Karpas-422 (cell line): ENCODE measurements at regions not wholly inside any gene's neighbourhood (a gene's known extent, or its start where the extent isn't known, plus 50 kb on each side); places are given as distances from the start of the nearest gene placed in this dataset.
"Not testable (repeated sequence)": the region's sequence is repeated elsewhere in the genome, so short reads cannot be mapped to it uniquely, and the experiment has no call there.

ENCODE experiments used
- DNase-seq: peaks from one replicate; pipeline ENCODE4 v3.0.0-alpha.2; 2015
- H2AFZ ChIP-seq: fragments of 200-600 bp; sonication (generic); 2 replicates; pipeline ENCODE4 v1.6.1; 2014; ENCODE audit warnings: antibody characterized with exemption, low read length, mixed read lengths
- H3K27ac ChIP-seq: fragments of 200-600 bp; sonication (generic); 2 replicates; pipeline ENCODE4 v1.5.1; 2014; ENCODE audit warnings: mild to moderate bottlenecking, low read length, moderate library complexity
- H3K27me3 ChIP-seq: fragments of 200-600 bp; sonication (generic); 2 replicates; pipeline ENCODE4 v1.6.1; 2014; ENCODE audit warnings: low read length, mixed read lengths
- H3K36me3 ChIP-seq: fragments of 200-600 bp; sonication (generic); 2 replicates; pipeline ENCODE4 v1.6.1; 2014; ENCODE audit warnings: low read length, mixed read lengths; ENCODE audit not compliant: insufficient read depth
- H3K4me1 ChIP-seq: fragments of 200-600 bp; sonication (generic); 2 replicates; pipeline ENCODE4 v1.6.1; 2014; ENCODE audit warnings: mild to moderate bottlenecking, low read length, mixed read lengths
- H3K4me2 ChIP-seq: fragments of 200-600 bp; sonication (generic); 2 replicates; pipeline ENCODE4 v1.6.1; 2014; ENCODE audit warnings: low read length, low read depth, mild to moderate bottlenecking; ENCODE audit not compliant: poor library complexity, severe bottlenecking
- H3K4me3 ChIP-seq: fragments of 200-600 bp; sonication (generic); 2 replicates; pipeline ENCODE4 v1.5.1; 2014; ENCODE audit warnings: mild to moderate bottlenecking, antibody characterized with exemption, low read length, mixed read lengths
- H3K79me2 ChIP-seq: fragments of 200-600 bp; sonication (generic); 2 replicates; pipeline ENCODE4 v1.6.1; 2014; ENCODE audit warnings: mild to moderate bottlenecking, low read length, mixed read lengths
- H3K9ac ChIP-seq: fragments of 200-600 bp; sonication (generic); 2 replicates; pipeline ENCODE4 v1.6.0; 2014; ENCODE audit warnings: low read length
- H3K9me2 ChIP-seq: fragments of 200-600 bp; sonication (generic), shearing (Covaris generic); replicated peaks from 2 replicates; pipeline ENCODE4 v1.6.0; 2014; ENCODE audit warnings: mild to moderate bottlenecking, low read length, moderate library complexity; ENCODE audit not compliant: insufficient read depth
- H3K9me3 ChIP-seq: fragments of 300-700, 200-600 bp; sonication (generic); 2 replicates; pipeline ENCODE4 v1.6.1; 2014; ENCODE audit warnings: low read length, mixed read lengths
- H4K20me1 ChIP-seq: fragments of 200-600 bp; sonication (generic); 2 replicates; pipeline ENCODE4 v1.6.1; 2014; ENCODE audit warnings: mild to moderate bottlenecking, antibody characterized with exemption, low read length, low read depth; ENCODE audit not compliant: insufficient read depth

- H3K9ac ChIP-seq = no peak overlapping the region
- H3K9me2 ChIP-seq = no peaks in the 10 kb centered on the region
- H3K36me3 ChIP-seq = no peaks in the 10 kb centered on the region
- no peak for DNase-seq
- no peaks in the 10 kb centered on the region for H3K4me1 ChIP-seq
- no peaks in the 10 kb centered on the region for H3K9me3 ChIP-seq
- H3K4me2 ChIP-seq = no peak overlapping the region
- no peaks in the 10 kb centered on the region for H3K79me2 ChIP-seq
- no peak overlapping the region for H3K27ac ChIP-seq
- no peaks in the 10 kb centered on the region for H4K20me1 ChIP-seq
- no peak overlapping the region for H3K4me3 ChIP-seq
- no peak overlapping the region for H2AFZ ChIP-seq
- H3K27me3 ChIP-seq = no peaks in the 10 kb centered on the region
These were observed 50.3 kb upstream of the SNRK start for GRCh38 chr3:43236008-43236407.

- H3K4me1 ChIP-seq = no peaks in the 10 kb centered on the region
- H3K27me3 ChIP-seq = no peaks in the 10 kb centered on the region
- H3K4me2 ChIP-seq = no peak overlapping the region
- H3K9me2 ChIP-seq = no peaks in the 10 kb centered on the region
- no peaks in the 10 kb centered on the region for H4K20me1 ChIP-seq
- H3K9me3 ChIP-seq = no peaks in the 10 kb centered on the region
- no peak overlapping the region for H3K9ac ChIP-seq
- H2AFZ ChIP-seq = no peak overlapping the region
- H3K4me3 ChIP-seq = no peak overlapping the region
- H3K27ac ChIP-seq = no peak overlapping the region
- H3K79me2 ChIP-seq = no peaks in the 10 kb centered on the region
- H3K36me3 ChIP-seq = no peaks in the 10 kb centered on the region
- no peak for DNase-seq
These were observed 53.3 kb upstream of the SNRK start for GRCh38 chr3:43233062-43233461.

DNA sequence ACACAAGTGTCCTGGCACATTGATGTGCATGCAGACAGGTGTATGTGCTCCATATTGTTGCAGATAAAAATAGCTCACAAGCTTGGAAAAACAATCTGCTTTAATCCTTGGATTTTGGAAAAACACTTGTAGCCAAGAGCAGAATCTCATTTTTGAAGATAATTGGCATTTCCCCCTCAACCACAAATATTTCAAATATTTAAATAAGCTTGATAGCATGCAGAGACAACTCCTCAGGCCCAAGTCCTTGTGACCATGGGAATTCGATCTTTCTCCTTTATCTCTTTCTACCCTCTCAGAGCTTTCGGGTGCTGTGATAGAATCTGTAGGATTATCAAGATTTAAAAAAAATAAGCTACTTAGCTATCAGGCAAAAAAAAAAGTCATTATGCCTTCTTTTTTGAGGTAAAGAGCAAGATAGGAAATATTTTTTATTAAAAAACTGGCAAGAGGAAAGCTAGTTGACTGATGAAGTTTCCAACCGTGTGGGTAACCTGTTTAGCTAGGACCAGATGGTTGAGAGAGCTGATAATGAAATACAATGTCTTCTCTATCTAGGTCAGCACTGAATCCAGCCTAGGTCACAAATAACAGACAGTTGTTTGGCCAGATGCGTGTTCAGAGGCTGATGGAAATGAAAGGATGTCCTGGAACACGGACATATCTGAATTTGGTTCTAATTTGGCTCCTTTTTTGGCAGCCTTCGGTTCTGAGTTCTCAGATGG is 54.9 kb upstream of the SNRK start:
- no peak overlapping the region for H3K27ac ChIP-seq
- H3K4me2 ChIP-seq = no peak overlapping the region
- H3K4me3 ChIP-seq = no peak overlapping the region
- H2AFZ ChIP-seq = no peak overlapping the region
- H3K9me3 ChIP-seq = peaks cover 3% of the 10 kb centered on the region; the same call in 1 of the 2 replicates
- H3K4me1 ChIP-seq = no peaks in the 10 kb centered on the region
- no peak for DNase-seq
- no peaks in the 10 kb centered on the region for H3K9me2 ChIP-seq
- H3K36me3 ChIP-seq = no peaks in the 10 kb centered on the region
- H3K79me2 ChIP-seq = no peaks in the 10 kb centered on the region
- no peaks in the 10 kb centered on the region for H3K27me3 ChIP-seq
- no peak overlapping the region for H3K9ac ChIP-seq
- H4K20me1 ChIP-seq = no peaks in the 10 kb centered on the region

GRCh38 chr3:43229865-43230264 is 56.5 kb upstream of the SNRK start:
- not testable (repeated sequence) for H3K4me2 ChIP-seq, H3K27ac ChIP-seq, H3K4me3 ChIP-seq, H3K4me1 ChIP-seq, H3K9me3 ChIP-seq, H3K36me3 ChIP-seq, H3K9ac ChIP-seq, DNase-seq, H3K79me2 ChIP-seq, H3K27me3 ChIP-seq, H4K20me1 ChIP-seq, H2AFZ ChIP-seq, H3K9me2 ChIP-seq

DNA sequence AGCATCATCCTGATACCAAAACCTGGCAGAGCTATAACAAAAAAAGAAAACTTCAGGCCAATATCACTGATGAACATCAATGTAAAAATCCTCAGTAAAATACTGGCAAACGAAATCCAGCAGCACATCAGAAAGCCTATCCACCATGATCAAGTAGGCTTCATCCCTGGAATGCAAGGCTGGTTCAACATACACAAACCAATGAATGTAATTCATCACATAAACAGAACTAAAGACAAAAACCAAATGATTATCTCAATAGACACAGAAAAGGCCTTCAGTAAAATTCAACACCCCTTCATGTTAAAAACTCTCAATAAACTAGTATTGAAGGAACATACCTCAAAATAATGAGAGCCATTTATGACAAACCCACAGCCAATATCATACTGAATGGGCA is 58.7 kb upstream of the SNRK start:
- not testable (repeated sequence) for DNase-seq, H3K27ac ChIP-seq, H3K36me3 ChIP-seq, H3K4me1 ChIP-seq, H3K4me2 ChIP-seq, H3K27me3 ChIP-seq, H3K79me2 ChIP-seq, H3K9ac ChIP-seq, H4K20me1 ChIP-seq, H2AFZ ChIP-seq, H3K9me2 ChIP-seq, H3K4me3 ChIP-seq, H3K9me3 ChIP-seq

- no peak overlapping the region for H2AFZ ChIP-seq
- no peaks in the 10 kb centered on the region for H3K4me1 ChIP-seq
- no peaks in the 10 kb centered on the region for H4K20me1 ChIP-seq
- no peaks in the 10 kb centered on the region for H3K27me3 ChIP-seq
- no peaks in the 10 kb centered on the region for H3K79me2 ChIP-seq
- H3K36me3 ChIP-seq = no peaks in the 10 kb centered on the region
- no peak overlapping the region for H3K27ac ChIP-seq
- no peak for DNase-seq
- no peak overlapping the region for H3K9ac ChIP-seq
- H3K9me3 ChIP-seq = peaks cover 3% of the 10 kb centered on the region; the same call in 1 of the 2 replicates
- H3K4me2 ChIP-seq = no peak overlapping the region
- H3K9me2 ChIP-seq = no peaks in the 10 kb centered on the region
- no peak overlapping the region for H3K4me3 ChIP-seq
These were observed 61.8 kb upstream of the SNRK start for GRCh38 chr3:43224405-43225073.

GRCh38 chr3:43223670-43224364 is 62.5 kb upstream of the SNRK start:
- no peak overlapping the region for H3K9ac ChIP-seq
- no peaks in the 10 kb centered on the region for H3K9me2 ChIP-seq
- no peak overlapping the region for H3K27ac ChIP-seq
- no peaks in the 10 kb centered on the region for H3K79me2 ChIP-seq
- H3K4me2 ChIP-seq = no peak overlapping the region
- no peak overlapping the region for H2AFZ ChIP-seq
- peaks cover 3% of the 10 kb centered on the region; the same call in 1 of the 2 replicates for H3K9me3 ChIP-seq
- H4K20me1 ChIP-seq = no peaks in the 10 kb centered on the region
- no peaks in the 10 kb centered on the region for H3K36me3 ChIP-seq
- DNase-seq = peak; percentile 54
- H3K4me1 ChIP-seq = no peaks in the 10 kb centered on the region
- no peak overlapping the region for H3K4me3 ChIP-seq
- H3K27me3 ChIP-seq = no peaks in the 10 kb centered on the region

DNA sequence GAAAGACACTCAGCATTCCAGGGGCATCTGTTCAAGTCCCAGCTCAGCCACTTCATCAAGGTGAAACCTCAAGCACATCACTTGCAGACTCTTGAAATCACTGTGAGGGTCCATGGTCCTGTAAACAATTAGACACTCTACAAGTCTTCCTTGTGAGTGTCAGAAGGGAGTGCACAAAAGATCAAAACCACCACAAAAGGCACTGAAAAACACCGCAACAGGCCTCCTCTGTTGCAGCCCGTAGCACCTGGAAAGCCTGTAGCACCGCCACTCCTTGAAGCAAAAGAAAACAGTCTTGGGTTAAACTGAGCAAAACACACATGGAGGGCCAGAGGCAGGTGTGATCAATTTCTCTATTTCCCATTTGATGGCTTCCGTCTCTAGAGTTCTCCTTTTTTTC is 63.8 kb upstream of the SNRK start:
- Histone ChIP-seq H3K9me2 (no peaks in the 10 kb centered on the region), H4K20me1 (no peaks in the 10 kb centered on the region), H3K36me3 (no peaks in the 10 kb centered on the region), H3K79me2 (no peaks in the 10 kb centered on the region), H3K9me3 (peaks cover 3% of the 10 kb centered on the region; the same call in 1 of the 2 replicates), H3K4me3 (no peak overlapping the region), H3K4me1 (no peaks in the 10 kb centered on the region), H3K9ac (no peak overlapping the region), H3K27ac (no peak overlapping the region), H3K4me2 (no peak overlapping the region), H2AFZ (no peak overlapping the region), H3K27me3 (no peaks in the 10 kb centered on the region)
- DNase-seq = no peak
